Endodermal cell (in vitro differentiated cells): ENCODE measurements at regions not wholly inside any gene's neighbourhood (a gene's known extent, or its start where the extent isn't known, plus 50 kb on each side); places are given as distances from the start of the nearest gene placed in this dataset.

Experiments
- DNase-seq: peaks from one replicate; pipeline ENCODE4 v3.0.0-alpha.2; 2017
- H3K27ac ChIP-seq: 2 replicates; pipeline ENCODE4 v1.5.1; 2013; ENCODE audit warnings: mild to moderate bottlenecking, low read depth, low read length, moderate library complexity
- H3K27me3 ChIP-seq: 2 replicates; pipeline ENCODE4 v1.6.1; 2013; ENCODE audit warnings: mild to moderate bottlenecking, low read length, moderate library complexity; ENCODE audit not compliant: insufficient read depth, control insufficient read depth, poor library complexity, severe bottlenecking
- H3K36me3 ChIP-seq: 2 replicates; pipeline ENCODE4 v1.7.0; 2013; ENCODE audit warnings: mild to moderate bottlenecking, low read length, moderate library complexity; ENCODE audit not compliant: control insufficient read depth, insufficient read depth
- H3K4me1 ChIP-seq: one replicate; pipeline ENCODE4 v1.7.0; 2013; ENCODE audit warnings: low read length; ENCODE audit not compliant: control insufficient read depth, insufficient read depth
- H3K4me3 ChIP-seq: 2 replicates; pipeline ENCODE4 v1.5.1; 2013; ENCODE audit warnings: mild to moderate bottlenecking, low read length, moderate library complexity
- H3K9ac ChIP-seq: 2 replicates; pipeline ENCODE4 v1.6.1; 2013; ENCODE audit warnings: mild to moderate bottlenecking, low read length, moderate library complexity; ENCODE audit not compliant: poor library complexity, severe bottlenecking; ENCODE audit errors: extremely low read depth
- H3K9me3 ChIP-seq: 2 replicates; pipeline ENCODE4 v1.6.1; 2013; ENCODE audit warnings: mild to moderate bottlenecking, low read length, moderate library complexity; ENCODE audit not compliant: control insufficient read depth
- H3K27ac Mint-ChIP-seq: 2 replicates; pipeline ENCODE4 v1.8.0; 2020; ENCODE audit warnings: mixed read lengths
- H3K27me3 Mint-ChIP-seq: 2 replicates; pipeline ENCODE4 v1.8.0; 2021; ENCODE audit warnings: mild to moderate bottlenecking, mixed read lengths; ENCODE audit not compliant: insufficient read depth
- H3K36me3 Mint-ChIP-seq: 2 replicates; pipeline ENCODE4 v1.8.0; 2020; ENCODE audit warnings: low read depth, mixed read lengths
- H3K4me1 Mint-ChIP-seq: 2 replicates; pipeline ENCODE4 v1.8.0; 2020; ENCODE audit warnings: mixed read lengths
- H3K4me3 Mint-ChIP-seq: 2 replicates; pipeline ENCODE4 v1.8.0; 2020; ENCODE audit warnings: mild to moderate bottlenecking, moderate library complexity, mixed read lengths
- H3K9me3 Mint-ChIP-seq: 2 replicates; pipeline ENCODE4 v1.8.0; 2020; ENCODE audit warnings: mild to moderate bottlenecking, mixed read lengths
- CTCF ChIP-seq: fragments of 200-600 bp; sonication (generic); conservative IDR thresholded peaks from 2 replicates; pipeline ENCODE4 v1.5.0; 2021; ENCODE audit warnings: antibody characterized with exemption, mild to moderate bottlenecking
- WGBS, 2 experiments: methylation state at CpG; one replicate each; pipeline versions ENCODE4 v1.1.5 to v1.1.7; 2013; ENCODE audit warnings: missing lambda C conversion rate in 2 of 2, mixed read lengths in 1 of 2; ENCODE audit not compliant: insufficient coverage in 1 of 2, insufficient read length in 1 of 2; 5-methylcytosine and 5-hydroxymethylcytosine counted together

- Mint-ChIP-seq H3K4me1 (peaks cover 11% of the 10 kb centered on the region), H3K9me3 (no peaks in the 10 kb centered on the region), H3K27me3 (no peaks in the 10 kb centered on the region), H3K36me3 (no peaks in the 10 kb centered on the region), H3K4me3 (no peak overlapping the region), H3K27ac (no peak overlapping the region)
- H3K9ac ChIP-seq = no peak overlapping the region
- H3K27ac ChIP-seq = no peak overlapping the region
- no peak for DNase-seq
- TF ChIP-seq CTCF = no peak
- 90 to 93% methylated on average over 3 of the region's 3 CpGs for WGBS, 2 experiments
- H3K36me3 ChIP-seq = no peaks in the 10 kb centered on the region
- H3K27me3 ChIP-seq = no peaks in the 10 kb centered on the region
- H3K9me3 ChIP-seq = no peaks in the 10 kb centered on the region
- H3K4me1 ChIP-seq = no peaks in the 10 kb centered on the region
- H3K4me3 ChIP-seq = no peak overlapping the region
Measured at GRCh38 chr2:147037048-147037447, 807.8 kb upstream of the ACVR2A start.

- no peaks in the 10 kb centered on the region for H3K27me3 ChIP-seq
- Mint-ChIP-seq H3K9me3 (peaks cover 2% of the 10 kb centered on the region), H3K27me3 (no peaks in the 10 kb centered on the region), H3K36me3 (no peaks in the 10 kb centered on the region), H3K4me3 (no peak overlapping the region), H3K4me1 (peaks cover 24% of the 10 kb centered on the region), H3K27ac (no peak overlapping the region)
- no peak for DNase-seq
- no peak overlapping the region for H3K9ac ChIP-seq
- H3K27ac ChIP-seq = no peak overlapping the region
- peaks cover 4% of the 10 kb centered on the region for H3K4me1 ChIP-seq
- 89 to 100% methylated on average over 1 of the region's 1 CpG for whole genome bisulfite sequencing, 2 experiments
- H3K9me3 ChIP-seq = no peaks in the 10 kb centered on the region
- TF ChIP-seq CTCF = no peak
- no peaks in the 10 kb centered on the region for H3K36me3 ChIP-seq
- no peak overlapping the region for H3K4me3 ChIP-seq
Measured at GRCh38 chr2:147033044-147033443, 811.8 kb upstream of the ACVR2A start.

GRCh38 chr2:147031897-147032296 is 812.9 kb upstream of the ACVR2A start:
- Mint-ChIP-seq H3K9me3 (peaks cover 6% of the 10 kb centered on the region), H3K27me3 (no peaks in the 10 kb centered on the region), H3K27ac (no peak overlapping the region), H3K4me3 (no peak overlapping the region), H3K36me3 (no peaks in the 10 kb centered on the region), H3K4me1 (peaks cover 24% of the 10 kb centered on the region)
- H3K27me3 ChIP-seq = no peaks in the 10 kb centered on the region
- H3K4me3 ChIP-seq = no peak overlapping the region
- no peak for TF ChIP-seq CTCF
- H3K9ac ChIP-seq = no peak overlapping the region
- H3K36me3 ChIP-seq = no peaks in the 10 kb centered on the region
- H3K9me3 ChIP-seq = no peaks in the 10 kb centered on the region
- WGBS, 2 experiments = 80 to 98% methylated on average over 3 of the region's 3 CpGs
- DNase-seq = no peak
- peaks cover 4% of the 10 kb centered on the region for H3K4me1 ChIP-seq
- H3K27ac ChIP-seq = no peak overlapping the region
